NCI-H510A treated with DMSO at 0.1 percent for 48 hours (cell line): ENCODE measurements at regions not wholly inside any gene's neighbourhood (a gene's known extent, or its start where the extent isn't known, plus 50 kb on each side); places are given as distances from the start of the nearest gene placed in this dataset.

Source experiments
- DNase-seq: peaks from one replicate; lab custom pipeline; 2025; lab: John Stamatoyannopoulos, UW

DNA sequence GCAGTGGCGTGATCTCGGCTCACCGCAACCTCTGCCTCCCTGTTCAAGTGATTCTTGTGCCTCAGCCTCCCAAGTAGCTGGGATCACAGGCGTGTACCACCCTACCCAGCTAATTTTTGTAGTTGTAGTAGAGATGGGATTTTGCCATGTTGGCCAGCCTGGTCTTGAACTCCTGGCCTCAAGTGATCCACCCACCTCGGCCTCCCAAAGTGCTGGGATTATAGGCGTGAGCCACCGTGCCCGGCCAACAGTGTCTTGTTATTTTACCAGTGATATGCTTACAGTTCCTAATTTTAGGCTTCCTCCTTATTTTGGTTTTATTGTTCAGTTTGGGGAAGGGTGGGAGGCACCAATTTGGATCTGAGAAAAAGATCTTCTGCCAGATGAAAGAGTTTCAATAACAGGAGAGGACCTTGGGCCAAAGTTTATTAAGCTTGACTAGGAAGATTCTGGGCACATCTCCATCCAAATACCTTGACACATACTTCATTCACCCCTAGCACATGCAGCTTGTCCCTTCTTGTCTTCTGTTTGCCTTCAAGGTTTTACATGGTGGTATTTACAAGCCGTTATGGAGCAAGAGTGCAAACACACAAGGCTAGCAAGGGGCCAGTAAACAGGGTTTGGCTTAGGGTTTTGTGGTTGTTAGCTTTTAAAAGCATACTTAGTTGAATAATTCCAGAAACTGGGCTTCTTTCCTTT is 168.1 kb upstream of the DMRT1 start:
- DNase-seq: no peak

DNA sequence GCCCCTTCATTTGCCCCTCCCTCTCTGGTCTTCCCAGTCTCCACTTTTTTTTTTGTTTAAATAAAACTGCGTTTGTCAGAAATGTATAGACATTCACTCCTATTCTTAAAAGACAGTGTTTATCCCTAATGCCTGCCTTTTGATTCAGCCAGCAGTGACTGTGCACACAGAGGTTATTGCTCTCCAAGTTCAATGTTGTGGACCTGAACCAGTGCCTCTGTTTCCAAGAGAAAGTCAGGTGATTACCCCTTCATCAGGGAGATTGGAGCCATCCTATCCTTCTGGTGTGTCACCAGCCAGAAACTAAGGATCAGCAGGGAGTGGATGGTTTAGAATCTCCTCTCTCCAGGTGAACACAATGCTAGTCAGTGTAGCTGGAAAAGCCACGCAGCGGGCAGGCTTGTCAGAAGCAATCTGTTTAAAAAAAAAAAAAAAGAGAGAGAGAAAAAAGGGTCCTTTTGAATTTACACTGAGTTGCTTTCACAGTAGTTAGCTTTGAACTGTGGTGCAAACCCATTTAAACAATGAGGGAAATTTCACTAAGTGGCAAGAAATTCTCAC is 167.5 kb upstream of the DMRT1 start:
- no peak for DNase-seq

DNA sequence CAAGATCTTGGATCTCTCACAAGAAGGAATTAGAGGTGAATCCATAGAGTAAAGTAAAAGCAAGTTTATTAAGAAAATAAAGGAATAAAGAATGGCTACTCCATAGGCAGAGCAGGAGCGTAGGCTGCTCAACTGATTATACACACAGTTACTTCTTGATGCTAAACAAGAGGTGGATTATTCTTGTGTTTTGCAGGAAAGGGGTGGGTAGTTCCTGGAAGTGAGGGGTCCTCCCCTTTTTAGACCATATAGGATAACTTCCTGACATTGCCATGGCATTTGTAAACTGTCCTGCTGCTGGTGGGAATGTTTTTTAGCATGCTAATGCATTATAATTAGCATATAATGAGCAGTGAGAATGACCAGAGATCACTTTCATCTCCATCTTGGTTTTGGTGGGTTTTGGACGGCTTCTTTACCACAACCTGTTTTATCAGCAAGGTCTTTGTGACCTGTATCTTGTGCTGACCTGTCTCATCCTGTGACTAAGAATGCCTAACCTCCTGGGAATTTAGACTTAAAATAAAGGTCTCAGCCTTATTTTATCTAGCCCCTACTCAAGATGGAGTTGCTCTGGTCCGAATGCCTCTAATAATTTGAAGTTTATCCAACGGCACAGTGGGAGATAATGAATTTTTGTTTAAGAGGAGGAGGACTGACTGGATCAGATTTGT is 165.7 kb upstream of the DMRT1 start:
- no peak for DNase-seq

DNA sequence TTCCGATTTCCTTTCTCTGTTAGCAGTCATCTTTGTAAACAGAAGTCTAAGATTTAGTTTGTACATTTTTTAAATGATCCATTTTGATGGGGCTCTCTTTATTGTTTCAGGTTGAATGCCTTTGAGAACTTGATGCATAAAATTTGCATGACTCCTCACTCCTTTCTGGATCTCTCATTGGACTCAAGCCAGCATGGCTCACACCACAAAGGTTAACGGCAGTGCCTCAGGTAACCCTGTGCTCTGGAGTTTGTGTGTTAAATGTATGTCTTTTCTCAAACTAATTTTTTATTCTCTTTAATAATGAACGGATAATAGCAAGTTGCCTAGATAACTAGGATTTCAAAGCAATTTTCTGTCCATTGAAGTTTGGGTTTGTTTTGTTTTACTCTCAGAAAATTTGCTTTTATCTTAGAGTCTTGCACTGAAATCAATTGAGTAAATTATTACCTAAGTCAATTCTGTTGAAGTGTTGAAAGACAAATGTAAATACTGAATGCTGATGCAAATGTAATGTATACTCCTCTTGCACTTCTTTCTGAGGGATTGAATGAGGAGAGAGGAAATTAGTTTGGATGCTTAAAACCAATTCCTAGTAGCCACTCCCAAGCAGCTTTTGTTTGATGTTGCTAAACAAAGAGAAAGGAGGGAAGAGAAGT is 164.6 kb upstream of the DMRT1 start:
- peak; percentile 41 for DNase-seq

DNA sequence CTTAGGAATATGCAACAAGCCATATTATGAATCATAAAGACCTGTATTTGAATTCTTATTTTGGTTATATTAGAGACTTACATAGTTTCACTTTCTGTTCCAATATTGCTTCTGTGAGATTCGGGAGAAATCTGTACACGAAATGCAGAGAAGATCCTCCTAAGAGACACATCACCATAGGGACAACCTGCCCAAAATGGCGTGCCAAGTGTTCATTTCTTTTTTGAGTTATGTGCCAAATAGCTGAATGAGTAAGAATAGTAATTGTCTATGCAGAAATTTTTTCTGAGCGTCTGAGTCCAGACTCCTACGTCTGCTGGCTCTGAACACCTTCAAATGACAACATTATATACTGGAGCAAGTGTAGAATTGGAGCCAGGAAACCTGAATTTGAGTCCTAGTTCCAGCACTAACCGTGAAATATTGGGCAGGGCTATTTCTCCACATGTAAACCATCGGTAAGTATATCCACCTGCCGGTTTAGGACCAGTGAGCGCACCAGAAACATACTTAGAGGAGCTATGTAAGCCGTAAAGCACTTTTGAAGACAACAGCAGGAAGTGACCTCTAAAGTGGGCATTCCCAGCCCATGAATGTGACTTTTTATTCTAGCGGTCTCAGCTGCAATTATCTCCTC is 163.9 kb upstream of the DMRT1 start:
- peak; percentile 25 for DNase-seq

DNA sequence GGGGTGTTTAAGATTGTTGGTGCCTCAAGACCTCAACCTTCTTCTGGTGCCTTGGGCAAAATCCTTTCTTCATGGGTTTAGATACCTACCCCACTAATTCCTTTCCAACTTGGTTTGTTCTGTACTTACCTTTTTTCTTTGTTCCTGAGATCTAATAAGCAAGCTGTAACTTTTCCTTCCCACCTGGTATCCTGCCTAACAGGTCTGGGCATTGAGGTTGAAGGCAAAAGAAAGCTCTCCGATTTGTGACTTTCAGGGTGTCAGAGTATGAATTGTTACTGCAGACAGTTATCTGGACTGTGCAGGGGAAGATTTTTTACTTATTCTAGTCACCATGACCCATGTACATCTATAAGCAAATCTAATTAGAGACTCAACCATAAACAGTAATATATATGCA is 162.6 kb upstream of the DMRT1 start:
- DNase-seq: no peak

DNA sequence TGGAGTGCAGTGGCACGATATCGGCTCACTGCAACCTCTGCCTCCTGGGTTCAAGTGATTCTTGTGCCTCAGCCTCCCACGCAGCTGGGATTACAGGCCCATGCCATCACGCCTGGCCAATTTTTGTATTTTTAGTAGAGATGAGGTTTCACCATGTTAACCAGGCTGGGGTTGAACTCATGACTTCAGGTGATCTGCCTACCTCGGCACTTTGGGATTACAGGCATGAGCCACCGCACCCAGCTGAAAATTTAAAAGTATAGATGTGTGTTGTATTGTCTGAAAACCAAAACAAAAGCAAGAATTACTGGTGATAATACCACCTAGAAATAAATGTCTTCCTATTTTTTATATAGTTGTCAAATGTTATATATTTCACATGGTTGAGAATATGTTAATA is 162.0 kb upstream of the DMRT1 start:
- no peak for DNase-seq

DNA sequence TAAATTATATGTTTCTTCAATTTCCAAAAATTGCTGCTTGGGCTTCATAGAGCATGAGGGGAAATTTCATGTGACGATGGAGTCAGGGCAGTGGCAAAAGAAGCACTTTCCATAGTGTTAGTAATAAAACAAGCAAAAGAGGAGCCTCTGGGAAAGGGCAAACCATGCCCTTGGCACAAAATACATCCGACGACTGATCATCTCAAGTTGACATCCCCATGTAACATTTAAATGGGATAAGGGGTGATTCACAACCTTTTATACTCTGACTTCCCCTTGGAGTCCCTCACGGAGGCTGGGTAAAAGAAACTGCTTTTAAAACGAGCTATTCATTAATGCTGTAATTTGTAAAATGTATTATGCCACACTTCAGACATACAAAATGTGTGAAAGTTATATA is 161.4 kb upstream of the DMRT1 start:
- no peak for DNase-seq

DNA sequence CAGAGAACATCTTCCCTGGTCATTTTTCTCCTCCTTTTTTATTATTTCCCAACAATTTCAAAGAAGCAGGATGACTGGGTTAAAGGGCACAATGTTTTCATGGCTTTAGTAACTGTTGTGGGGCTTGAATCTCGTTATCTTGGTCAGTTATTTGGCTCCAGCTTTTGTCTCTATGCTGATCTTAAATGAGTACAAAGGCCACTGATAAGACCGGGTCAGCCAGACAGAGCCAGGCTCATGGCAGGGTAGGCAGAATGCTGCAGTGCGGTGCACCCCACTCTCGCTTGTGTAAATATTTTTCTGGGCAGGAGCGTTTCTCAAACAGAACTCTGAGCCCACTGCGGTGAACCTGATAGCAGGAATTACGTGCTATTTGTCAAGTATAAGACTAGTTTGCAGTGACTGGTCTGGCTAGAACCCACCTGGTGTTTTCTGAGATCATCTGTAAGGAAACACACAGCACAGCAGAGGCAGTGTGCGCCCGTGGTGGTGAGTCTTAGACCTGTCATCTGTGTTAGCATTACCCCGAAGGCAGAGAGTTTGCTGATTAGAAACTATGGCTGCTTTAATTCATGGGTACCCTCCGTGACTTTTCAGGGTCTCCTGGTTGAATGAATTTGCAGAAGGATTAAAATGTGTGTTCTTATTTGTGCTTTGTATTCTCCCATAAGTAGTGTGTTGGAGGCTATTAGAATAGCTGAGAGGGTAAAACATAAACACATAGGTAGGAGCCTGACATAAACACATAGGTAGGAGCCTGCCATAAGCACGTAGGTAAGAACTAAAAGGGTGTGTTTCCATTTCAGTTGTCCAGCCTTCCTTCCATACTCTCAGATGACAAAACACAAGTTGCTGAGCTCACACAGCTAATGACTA is 158.6 kb upstream of the DMRT1 start:
- peak; percentile 11 for DNase-seq

DNA sequence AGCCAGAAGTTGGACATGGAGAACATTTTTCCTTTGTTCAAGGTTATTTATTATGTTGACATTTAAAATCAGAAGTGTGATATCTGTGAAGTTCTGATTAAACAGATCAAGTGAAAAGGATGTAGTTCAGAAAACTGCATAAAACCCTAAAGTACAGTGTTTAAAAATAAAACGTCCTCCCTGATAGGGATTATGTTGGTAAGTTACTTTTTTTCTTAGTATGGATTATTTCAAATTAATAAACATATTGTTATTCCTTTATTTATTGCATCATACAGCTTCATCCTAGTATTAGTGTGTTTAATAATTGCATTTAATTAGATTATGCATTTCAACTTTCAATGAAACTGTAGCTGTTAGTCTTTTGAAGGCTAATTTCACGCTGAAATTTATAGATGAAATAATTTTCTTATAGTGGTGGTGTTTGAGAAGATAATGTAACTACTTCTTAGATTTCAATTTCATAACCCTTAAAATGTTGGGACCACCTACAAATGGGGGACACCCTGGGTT is 157.9 kb upstream of the DMRT1 start:
- DNase-seq: no peak

DNA sequence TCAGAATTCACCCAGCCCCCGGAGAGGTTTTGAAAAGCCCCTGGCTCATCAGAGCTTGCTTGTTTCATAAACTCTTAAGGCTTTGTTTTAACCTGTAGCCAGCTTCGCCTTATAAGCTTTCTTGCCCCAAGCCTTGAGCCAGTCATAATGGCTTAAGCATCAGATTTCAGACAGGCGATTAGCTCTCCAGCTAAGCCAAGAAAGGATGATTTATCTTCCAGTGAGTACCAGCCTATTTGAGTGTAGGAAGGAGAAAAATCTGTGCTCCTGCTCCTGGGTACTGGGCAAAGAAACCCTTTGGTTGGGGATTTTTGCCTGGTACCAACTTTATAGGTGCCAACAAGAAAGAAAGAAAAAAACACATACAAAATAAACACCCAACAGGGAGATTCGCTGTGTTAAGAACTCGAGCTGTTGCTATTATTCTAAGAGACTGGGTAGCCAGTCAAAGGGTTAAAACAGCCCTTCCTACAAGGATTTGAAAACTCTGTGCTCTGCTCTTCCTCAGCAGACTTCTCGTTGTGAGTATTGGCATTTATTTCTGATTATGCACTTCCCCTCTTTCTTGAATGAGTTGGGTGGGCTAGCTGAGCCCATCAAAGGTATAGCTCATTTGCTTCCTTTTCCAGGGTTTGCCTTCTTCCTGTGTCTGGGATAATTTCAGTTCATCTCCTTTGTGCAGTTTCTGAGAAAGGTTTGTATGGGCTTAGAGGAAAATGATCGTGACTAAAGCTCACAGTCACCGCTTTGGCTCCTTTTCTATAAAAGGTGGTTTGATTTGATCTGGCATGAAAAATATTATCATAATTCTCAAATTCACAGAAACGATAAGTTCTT is 157.2 kb upstream of the DMRT1 start:
- DNase-seq: no peak

DNA sequence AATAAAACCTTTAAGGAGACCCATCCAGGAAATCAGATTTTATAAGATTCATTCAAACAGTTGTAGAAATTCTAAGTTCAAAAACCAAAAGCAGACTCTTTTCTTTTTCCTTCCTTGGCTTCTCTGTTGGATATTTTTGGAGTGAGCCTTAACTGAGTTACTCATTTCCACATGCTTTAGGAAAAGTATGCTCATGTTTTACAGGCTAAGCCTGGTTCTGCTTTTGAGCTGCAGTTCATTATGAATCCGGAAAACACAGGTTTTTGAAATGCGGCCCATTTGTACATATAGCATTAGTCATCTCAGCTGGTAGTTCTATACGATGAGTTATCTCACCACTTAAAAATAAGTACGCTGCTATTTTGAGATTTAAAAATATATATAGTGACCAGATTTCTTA is 156.6 kb upstream of the DMRT1 start:
- no peak for DNase-seq

DNA sequence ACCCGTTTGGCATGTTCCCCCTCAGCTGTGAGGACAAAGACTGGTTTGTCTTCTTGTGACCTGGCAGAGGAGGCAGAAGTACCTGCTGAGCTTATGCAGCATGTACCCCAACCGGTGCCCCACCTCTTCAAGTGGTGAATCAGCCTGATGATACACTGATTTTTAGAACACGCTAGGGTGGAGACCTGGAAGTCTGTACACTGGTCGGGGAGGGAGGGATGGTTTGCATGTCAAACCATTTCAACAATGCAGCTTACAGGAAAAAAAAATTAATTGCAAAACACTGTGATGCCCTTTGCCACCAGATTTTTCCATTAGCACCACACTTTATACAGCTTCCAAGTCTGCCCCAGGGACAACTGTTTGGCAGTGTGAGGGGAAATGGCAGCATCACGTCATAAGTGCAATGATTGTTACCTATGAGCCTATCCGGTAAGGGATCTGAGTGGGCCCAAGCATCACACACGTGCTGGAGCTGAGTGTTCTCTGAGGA is 155.1 kb upstream of the DMRT1 start:
- DNase-seq: no peak

DNA sequence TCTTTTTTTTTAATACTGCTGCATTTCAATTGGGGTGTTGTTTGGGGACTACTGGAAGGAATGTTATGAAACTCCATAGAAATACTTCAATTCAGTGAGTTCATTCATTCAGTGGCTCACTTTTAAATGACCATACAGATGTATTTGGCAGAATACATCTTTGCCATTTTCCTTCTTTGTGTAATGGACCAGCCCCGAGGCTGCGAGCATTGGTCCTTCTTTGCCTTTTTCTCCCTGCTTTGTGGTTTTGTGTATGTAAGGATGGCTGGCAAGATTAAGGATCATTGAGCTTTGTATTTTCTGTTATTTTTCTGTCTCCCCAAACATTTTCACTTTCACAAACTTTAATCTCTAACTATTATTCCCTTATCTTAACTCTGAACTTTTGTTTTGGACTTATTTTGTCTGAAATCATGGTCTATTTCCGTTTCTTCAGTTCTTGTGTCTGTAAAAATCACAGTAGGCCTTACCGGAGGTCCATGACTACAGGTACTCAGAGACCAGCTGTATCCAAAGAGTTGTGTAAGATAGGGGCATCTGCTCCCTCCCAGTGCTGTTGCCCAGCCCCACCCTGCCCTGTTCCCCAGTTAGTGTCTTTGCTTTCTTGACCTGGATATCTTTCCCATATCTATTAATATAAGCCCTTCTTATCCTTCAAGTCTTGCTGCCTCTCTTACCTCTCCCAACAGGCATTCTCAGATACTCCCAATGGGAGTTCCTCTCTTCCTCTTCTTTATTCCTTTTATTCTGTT is 154.3 kb upstream of the DMRT1 start:
- DNase-seq: no peak

DNA sequence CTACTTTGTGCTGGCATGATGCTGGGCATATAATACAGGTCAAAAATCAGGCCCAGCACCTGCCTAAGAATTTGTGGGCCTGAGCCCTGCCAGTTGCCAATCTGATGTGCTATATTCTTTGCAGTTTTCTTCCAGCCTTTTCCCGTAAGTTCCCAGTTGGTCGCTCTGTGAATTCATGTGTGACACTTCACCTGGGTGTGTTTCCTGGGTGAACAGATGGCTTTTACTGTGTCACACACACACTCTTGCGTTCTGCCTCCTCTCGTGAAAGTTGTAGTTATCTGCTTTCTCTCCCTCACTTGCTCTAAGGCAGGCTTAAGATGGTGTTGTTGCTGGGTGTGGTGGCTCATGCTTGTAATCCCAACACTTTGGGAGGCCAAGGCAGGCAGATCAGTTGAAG is 153.5 kb upstream of the DMRT1 start:
- DNase-seq: no peak

DNA sequence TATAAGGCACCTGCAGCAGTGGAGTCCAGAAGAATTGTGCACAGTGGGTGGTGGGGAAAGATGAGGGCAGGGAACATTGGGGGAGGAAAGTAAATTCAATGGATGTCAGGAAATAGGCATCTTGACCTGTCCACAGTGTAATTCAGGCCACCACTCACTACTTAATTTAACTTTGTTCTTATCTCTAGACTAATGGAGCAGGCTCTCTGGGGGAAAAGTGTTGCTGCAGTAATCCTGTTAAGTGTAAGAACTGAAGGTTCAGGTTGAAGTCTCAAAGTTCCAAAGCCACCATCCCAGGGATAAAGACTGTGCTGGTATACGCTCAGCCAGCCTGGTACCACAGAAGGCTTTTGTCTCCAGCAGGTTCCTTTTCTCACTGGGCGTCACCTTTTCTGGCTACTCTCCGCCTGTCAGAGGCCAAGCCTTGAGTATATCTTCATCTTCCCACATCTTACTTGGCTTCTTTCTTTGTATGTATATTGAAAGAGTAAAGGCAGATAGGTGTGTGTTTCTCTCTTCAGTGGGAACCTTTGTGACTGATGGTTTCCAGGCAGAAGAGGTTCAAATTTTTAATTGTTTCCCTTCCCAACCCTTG is 150.9 kb upstream of the DMRT1 start:
- no peak for DNase-seq

DNA sequence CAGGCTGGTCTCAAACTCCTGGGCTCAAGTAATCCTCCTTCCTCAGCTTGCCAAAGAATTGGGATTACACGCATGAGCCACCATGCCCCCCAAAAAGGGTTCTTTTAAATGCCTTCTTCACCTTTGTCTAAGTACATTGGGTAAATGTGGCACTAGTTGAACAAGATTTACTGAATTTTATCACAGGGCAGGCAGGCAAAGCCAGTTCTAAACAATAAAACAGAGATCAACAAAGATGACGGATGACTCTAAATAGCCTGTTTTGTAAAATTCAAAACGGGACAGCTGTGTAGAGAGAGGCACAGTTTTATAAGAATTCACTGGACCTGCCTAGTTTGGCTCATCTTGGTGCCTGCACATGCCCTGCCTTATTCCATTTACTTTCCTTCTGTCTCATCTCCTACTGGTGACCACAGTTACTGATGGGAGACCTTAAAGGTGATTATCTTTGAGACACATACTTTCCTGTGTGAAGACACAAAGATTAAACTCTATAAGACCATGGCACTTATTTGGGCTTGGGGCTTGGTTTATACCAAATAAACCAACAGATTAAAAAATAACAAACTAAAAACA is 149.6 kb upstream of the DMRT1 start:
- DNase-seq: no peak

DNA sequence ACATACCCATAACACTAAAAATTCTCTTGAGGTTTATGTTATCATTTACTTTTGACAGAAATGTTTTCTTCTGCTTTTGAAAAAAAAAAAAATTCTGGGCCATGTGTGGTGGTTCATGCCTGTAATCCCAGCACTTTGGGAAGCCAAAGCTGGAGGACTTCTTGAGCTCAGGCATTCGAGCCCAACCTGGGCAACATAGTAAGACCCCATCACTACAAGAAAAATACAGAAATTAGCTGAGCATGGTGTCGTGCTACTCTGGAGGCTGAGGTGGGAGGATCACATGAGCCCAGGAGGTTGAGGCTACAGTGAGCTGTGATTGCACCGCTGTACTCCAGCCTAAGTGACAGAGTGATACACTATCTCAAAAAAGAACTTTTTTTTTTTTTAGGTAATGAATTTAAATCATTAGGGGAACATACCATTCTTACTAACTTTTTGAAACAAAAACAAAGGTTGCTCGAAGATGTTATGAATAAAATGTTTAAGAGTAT is 148.8 kb upstream of the DMRT1 start:
- no peak for DNase-seq
